Skeletal muscle satellite cell (primary cell): ENCODE measurements at regions not wholly inside any gene's neighbourhood (a gene's known extent, or its start where the extent isn't known, plus 50 kb on each side); places are given as distances from the start of the nearest gene placed in this dataset.

ENCODE experiments used
- H3K27me3 ChIP-seq: 2 replicates; pipeline ENCODE4 v1.7.0; 2013; ENCODE audit warnings: low read length; ENCODE audit not compliant: control insufficient read depth, insufficient read depth
- H3K36me3 ChIP-seq: 2 replicates; pipeline ENCODE4 v1.7.0; 2013; ENCODE audit warnings: mild to moderate bottlenecking, control low read depth, low read length; ENCODE audit not compliant: insufficient read depth
- H3K4me1 ChIP-seq: 2 replicates; pipeline ENCODE4 v1.7.0; 2013; ENCODE audit warnings: low read length; ENCODE audit not compliant: control insufficient read depth, insufficient read depth
- H3K4me2 ChIP-seq: 2 replicates; pipeline ENCODE4 v1.7.0; 2013; ENCODE audit warnings: mild to moderate bottlenecking, low read length
- H3K4me3 ChIP-seq: 2 replicates; pipeline ENCODE4 v1.7.0; 2013; ENCODE audit warnings: low read length
- H3K9ac ChIP-seq: 2 replicates; pipeline ENCODE4 v1.7.0; 2013; ENCODE audit warnings: mild to moderate bottlenecking, low read depth, low read length, moderate library complexity
- H3K9me3 ChIP-seq: replicated peaks from 2 replicates; pipeline ENCODE4 v1.7.0; 2013; ENCODE audit warnings: mild to moderate bottlenecking, control low read depth, low read length

DNA sequence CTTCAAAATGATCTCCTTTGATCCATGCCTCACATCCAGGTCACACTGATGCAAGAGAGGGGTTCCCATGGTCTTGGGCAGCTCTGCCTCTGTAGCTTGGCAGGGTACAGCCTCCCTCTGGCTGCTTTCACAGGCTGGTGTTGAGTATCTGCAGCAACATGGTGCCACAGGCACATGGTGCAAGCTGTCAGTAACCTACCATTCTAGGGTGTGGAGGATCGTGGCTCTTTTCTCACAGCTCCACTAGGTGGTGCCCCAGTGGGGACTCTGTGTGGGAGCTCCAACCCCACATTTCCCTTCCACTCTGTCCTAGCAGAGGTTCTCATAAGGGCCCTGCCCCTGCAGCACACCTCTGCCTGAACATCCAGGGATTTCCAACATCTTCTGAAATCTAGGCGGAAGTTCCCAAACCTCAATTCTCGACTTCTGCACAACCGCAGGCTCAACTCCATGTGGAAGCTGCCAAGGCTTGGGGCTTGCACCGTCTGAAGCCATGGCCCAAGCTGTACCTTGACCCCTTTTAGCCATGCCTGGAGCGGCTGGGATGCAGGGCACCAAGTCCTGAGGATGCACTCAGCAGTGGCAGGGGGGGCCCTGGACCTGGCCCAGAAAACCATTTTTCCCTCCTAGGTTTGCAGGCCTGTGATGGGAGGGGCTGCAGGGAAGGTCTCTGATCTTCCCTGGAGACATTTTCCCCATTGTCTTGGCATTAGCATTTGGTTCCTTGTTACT, 137.8 kb upstream of the NUDT6 start:
- H3K27me3 ChIP-seq: no peaks in the 10 kb centered on the region
- no peak overlapping the region for H3K4me2 ChIP-seq
- H3K36me3 ChIP-seq: peaks cover 8% of the 10 kb centered on the region
- no peak overlapping the region for H3K9ac ChIP-seq
- H3K9me3 ChIP-seq: no peaks in the 10 kb centered on the region
- no peak overlapping the region for H3K4me3 ChIP-seq
- H3K4me1 ChIP-seq: peaks cover 12% of the 10 kb centered on the region

DNA sequence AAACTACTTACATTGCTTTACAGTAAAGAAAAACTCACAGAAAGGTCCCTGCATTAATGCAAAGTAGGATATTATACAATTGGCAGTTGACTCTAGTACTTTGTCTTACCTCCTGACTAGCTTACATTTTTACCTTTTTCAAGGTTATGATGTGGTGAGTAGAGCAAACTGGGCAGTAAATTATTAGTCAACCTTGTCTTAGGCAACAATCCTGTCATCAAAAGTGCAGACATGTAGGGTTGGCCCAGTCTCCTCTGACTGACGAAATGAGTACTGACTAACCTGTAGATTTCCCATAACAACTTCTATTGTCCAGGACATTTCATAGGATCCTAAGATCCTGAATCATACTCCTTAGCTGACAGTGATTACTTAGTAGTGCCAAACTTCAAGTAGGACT, 142.0 kb upstream of the NUDT6 start:
- H3K9ac ChIP-seq: no peak overlapping the region
- H3K9me3 ChIP-seq: no peaks in the 10 kb centered on the region
- no peak overlapping the region for H3K4me2 ChIP-seq
- no peak overlapping the region for H3K4me3 ChIP-seq
- H3K4me1 ChIP-seq: no peaks in the 10 kb centered on the region
- H3K36me3 ChIP-seq: peaks cover 8% of the 10 kb centered on the region
- no peaks in the 10 kb centered on the region for H3K27me3 ChIP-seq

GRCh38 chr4:123068081-123068480, 145.7 kb upstream of the NUDT6 start:
- Histone ChIP-seq H3K36me3 (no peaks in the 10 kb centered on the region), H3K4me1 (no peaks in the 10 kb centered on the region)

DNA sequence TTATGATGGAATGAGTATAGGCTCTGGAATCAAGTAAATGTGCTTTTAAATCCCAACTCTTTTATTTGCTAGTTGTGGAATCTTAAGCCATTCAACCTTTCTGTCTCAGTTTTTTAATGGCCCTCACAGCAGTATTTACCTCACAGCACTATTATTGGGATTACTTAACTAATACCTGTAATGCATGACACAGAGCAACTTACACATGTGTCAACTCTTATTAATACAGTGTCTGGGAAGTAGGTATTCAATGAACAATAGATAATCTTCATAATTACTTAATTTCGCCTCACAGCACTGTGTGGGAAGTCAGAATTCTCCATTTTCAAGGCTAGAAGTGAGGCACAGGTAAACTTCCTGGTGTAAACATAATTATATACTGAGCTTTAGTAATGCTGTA, 149.7 kb upstream of the NUDT6 start:
- Histone ChIP-seq H3K4me3 (no peak overlapping the region), H3K4me2 (no peak overlapping the region), H3K9ac (no peak overlapping the region), H3K27me3 (no peaks in the 10 kb centered on the region), H3K9me3 (no peaks in the 10 kb centered on the region), H3K4me1 (no peaks in the 10 kb centered on the region), H3K36me3 (no peaks in the 10 kb centered on the region)

More at GRCh38 chr4:123068081-123068480, 145.7 kb upstream of the NUDT6 start:
- no peaks in the 10 kb centered on the region for H3K9me3 ChIP-seq
- H3K27me3 ChIP-seq: no peaks in the 10 kb centered on the region
- H3K4me2 ChIP-seq: no peak overlapping the region
- no peak overlapping the region for H3K4me3 ChIP-seq
- no peak overlapping the region for H3K9ac ChIP-seq

DNA sequence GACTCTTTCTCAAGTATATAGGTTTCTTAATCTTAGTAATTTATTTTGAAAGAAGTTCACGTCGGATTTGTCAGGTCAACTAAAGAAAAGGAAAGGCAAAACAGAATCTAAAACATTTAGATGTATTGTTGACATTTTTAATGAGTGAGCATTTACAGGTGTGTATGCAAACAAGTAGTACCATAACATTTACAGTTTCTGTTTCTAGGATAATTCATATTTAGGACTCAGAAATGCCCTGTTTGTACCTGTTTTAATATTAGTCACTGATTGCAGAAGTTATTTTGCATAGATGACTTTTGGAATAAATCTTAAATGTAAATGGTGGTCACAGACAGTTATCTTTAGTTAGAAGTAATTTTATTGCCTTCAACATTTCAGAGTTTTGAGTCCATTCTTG, 151.3 kb upstream of the NUDT6 start:
- H3K4me3 ChIP-seq: no peak overlapping the region
- no peak overlapping the region for H3K9ac ChIP-seq
- no peak overlapping the region for H3K4me2 ChIP-seq
- no peaks in the 10 kb centered on the region for H3K4me1 ChIP-seq
- H3K27me3 ChIP-seq: no peaks in the 10 kb centered on the region
- H3K9me3 ChIP-seq: no peaks in the 10 kb centered on the region
- H3K36me3 ChIP-seq: no peaks in the 10 kb centered on the region

DNA sequence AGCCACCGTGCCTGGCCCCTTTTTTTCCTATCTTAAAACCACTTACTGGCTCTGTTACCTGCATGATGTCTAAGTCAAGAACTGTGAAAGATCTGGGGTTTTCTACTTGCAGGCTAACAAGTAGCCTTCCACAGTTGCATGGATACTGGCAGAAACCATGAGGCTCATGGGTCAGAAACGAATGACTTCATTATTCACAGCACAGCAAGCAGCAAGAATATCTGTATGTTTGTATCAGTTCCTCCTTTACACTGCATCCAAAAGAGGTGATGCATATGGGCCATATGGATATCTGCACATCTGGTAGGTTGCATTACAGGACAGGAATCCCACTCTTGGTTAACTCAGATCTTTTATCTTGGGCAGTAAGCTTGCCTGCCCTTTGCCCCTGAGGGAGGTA, 154.9 kb upstream of the NUDT6 start:
- H3K4me3 ChIP-seq: no peak overlapping the region
- no peaks in the 10 kb centered on the region for H3K36me3 ChIP-seq
- H3K9ac ChIP-seq: no peak overlapping the region

DNA sequence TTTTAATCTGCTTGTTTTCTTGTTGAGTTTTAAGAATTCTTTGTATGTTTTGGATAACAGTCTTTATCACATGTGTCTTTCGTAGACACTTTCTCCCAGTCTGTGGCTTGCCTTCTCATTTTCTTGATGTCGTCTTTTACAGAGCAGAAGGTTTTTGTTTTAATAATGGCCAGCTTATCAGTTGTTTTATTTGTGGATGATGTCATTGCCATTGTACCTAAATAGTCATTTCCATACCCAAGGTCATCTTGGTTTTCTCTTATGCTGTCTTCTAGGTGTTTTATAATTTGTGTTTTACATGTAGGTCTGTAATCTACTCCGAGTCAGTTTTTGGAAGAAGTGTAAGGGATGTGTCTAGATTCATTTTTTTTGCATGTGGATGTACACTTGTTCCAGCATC, 159.6 kb upstream of the NUDT6 start:
- no peaks in the 10 kb centered on the region for H3K36me3 ChIP-seq

More for the DNA sequence above, 154.9 kb upstream of the NUDT6 start:
- H3K9me3 ChIP-seq: no peaks in the 10 kb centered on the region
- H3K4me1 ChIP-seq: no peaks in the 10 kb centered on the region
- H3K4me2 ChIP-seq: no peak overlapping the region
- H3K27me3 ChIP-seq: no peaks in the 10 kb centered on the region

DNA sequence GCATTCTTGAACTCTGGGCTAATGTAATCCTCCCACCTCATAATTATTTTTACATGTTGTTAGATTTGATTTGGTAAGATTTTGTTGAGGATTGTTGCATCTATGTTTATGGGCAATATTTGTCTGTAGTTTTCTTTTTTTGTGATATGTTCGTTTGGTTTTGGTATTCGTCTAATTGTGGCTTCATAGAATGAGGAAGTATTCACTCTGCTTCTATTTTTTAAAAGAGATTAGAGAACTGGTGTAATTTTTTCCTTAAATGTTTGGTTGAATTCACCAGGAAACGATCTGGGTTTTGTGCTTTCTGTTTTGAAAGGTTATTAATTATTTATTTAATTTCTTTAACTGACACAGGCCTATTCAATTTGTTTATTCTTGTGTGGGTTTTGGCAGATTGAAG, 161.2 kb upstream of the NUDT6 start:
- Histone ChIP-seq H3K4me1 (no peaks in the 10 kb centered on the region), H3K9ac (no peak overlapping the region), H3K4me2 (no peak overlapping the region), H3K9me3 (no peaks in the 10 kb centered on the region), H3K27me3 (no peaks in the 10 kb centered on the region), H3K4me3 (no peak overlapping the region), H3K36me3 (no peaks in the 10 kb centered on the region)

More for the DNA sequence above, 159.6 kb upstream of the NUDT6 start:
- Histone ChIP-seq H3K4me3 (no peak overlapping the region), H3K4me2 (no peak overlapping the region), H3K9me3 (no peaks in the 10 kb centered on the region), H3K9ac (no peak overlapping the region), H3K27me3 (no peaks in the 10 kb centered on the region), H3K4me1 (no peaks in the 10 kb centered on the region)

DNA sequence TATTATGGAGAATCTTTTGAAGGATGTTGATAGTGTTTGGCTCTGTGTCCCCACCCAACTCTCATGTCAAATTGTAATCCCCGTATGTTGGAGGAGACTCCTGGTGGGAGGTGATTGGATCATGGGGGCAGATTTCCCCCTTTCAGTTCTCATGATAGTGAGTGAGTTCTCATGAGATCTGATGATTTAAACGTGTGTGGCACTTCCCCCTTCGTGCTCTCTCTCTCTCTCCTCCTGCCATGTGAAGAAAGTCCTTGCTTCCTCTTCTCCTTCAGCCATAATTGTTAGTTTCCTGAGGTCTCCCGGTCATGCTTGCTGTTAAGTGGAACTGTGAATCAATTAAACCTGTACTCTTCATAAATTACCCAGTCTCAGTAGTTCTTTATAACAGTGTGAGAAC, 166.1 kb upstream of the NUDT6 start:
- no peaks in the 10 kb centered on the region for H3K27me3 ChIP-seq
- H3K4me1 ChIP-seq: no peaks in the 10 kb centered on the region
- no peak overlapping the region for H3K9ac ChIP-seq
- H3K4me2 ChIP-seq: no peak overlapping the region
- no peaks in the 10 kb centered on the region for H3K9me3 ChIP-seq
- no peak overlapping the region for H3K4me3 ChIP-seq
- H3K36me3 ChIP-seq: peaks cover 10% of the 10 kb centered on the region

DNA sequence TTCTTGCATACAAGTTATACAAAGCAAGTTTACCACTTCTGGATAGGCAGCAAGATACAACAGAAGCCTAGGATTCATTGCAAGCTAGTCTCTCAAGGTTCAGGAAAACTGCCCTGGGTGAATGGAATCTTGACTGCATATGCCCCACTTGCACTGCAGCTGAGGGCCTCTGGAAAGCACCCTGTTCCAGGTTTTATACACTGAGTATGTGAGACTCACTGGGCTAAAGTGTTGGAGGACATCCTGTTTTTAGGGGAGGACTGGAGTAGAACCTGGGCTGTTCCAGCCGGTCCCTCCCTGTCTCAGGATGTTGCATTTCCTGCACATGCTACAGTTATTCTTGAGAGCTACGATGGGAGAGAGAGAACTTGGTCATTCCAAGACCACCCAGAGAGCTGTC, 168.5 kb upstream of the NUDT6 start:
- Histone ChIP-seq H3K36me3 (peaks cover 10% of the 10 kb centered on the region), H3K4me1 (no peaks in the 10 kb centered on the region), H3K9ac (no peak overlapping the region), H3K4me3 (no peak overlapping the region), H3K27me3 (no peaks in the 10 kb centered on the region), H3K4me2 (no peak overlapping the region), H3K9me3 (no peaks in the 10 kb centered on the region)

- H3K36me3 ChIP-seq: peaks cover 10% of the 10 kb centered on the region
- H3K4me1 ChIP-seq: no peaks in the 10 kb centered on the region
- H3K27me3 ChIP-seq: no peaks in the 10 kb centered on the region
- H3K4me3 ChIP-seq: no peak overlapping the region
- H3K9ac ChIP-seq: no peak overlapping the region
- no peak overlapping the region for H3K4me2 ChIP-seq
- no peaks in the 10 kb centered on the region for H3K9me3 ChIP-seq
Measured at GRCh38 chr4:123092586-123092985, 170.2 kb upstream of the NUDT6 start.

GRCh38 chr4:123093236-123093635, 170.8 kb upstream of the NUDT6 start:
- H3K4me1 ChIP-seq: no peaks in the 10 kb centered on the region
- H3K4me2 ChIP-seq: no peak overlapping the region
- H3K36me3 ChIP-seq: peaks cover 10% of the 10 kb centered on the region
- H3K9me3 ChIP-seq: no peaks in the 10 kb centered on the region
- H3K4me3 ChIP-seq: no peak overlapping the region
- H3K9ac ChIP-seq: no peak overlapping the region
- H3K27me3 ChIP-seq: no peaks in the 10 kb centered on the region
